Transverse colon (tissue), 4 donors: ENCODE measurements at regions not wholly inside any gene's neighbourhood (a gene's known extent, or its start where the extent isn't known, plus 50 kb on each side); places are given as distances from the start of the nearest gene placed in this dataset.

Source experiments
- DNase-seq: peaks from one replicate; pipeline ENCODE4 v3.0.0-alpha.2; 2019
- H3K27ac ChIP-seq, 4 donors: fragments of 200-600 bp; sonication (generic); 2 replicates each; pipeline ENCODE4 v1.5.1; 2016 to 2018; ENCODE audit warnings: inconsistent platforms in 4 of 4
- H3K27me3 ChIP-seq: fragments of 200-600 bp; sonication (generic); 2 replicates; pipeline ENCODE4 v1.5.1; 2017; ENCODE audit warnings: inconsistent platforms
- H3K36me3 ChIP-seq, 4 donors: fragments of 200-600 bp; sonication (generic); 2 replicates each; pipeline ENCODE4 v1.5.1; 2017 to 2019; ENCODE audit warnings: inconsistent platforms in 4 of 4
- H3K4me1 ChIP-seq, 4 donors: fragments of 200-600 bp; sonication (generic); 2 replicates each; pipeline ENCODE4 v1.5.1; 2017 to 2020; ENCODE audit warnings: inconsistent platforms in 4 of 4
- H3K4me3 ChIP-seq, 4 donors: fragments of 200-600 bp; sonication (generic); 1 replicate in 1 of 4; 2 replicates in 3 of 4; pipeline versions ENCODE4 v1.5.1 to v1.6.1; 2017 to 2019; ENCODE audit warnings: inconsistent platforms in 4 of 4
- H3K9me3 ChIP-seq, 2 donors: fragments of 200-600 bp; sonication (generic); 2 replicates each; pipeline ENCODE4 v1.5.1; 2017 to 2019; ENCODE audit warnings: inconsistent platforms in 2 of 2
- EP300 ChIP-seq: sonication (generic); formaldehyde crosslinking; IDR thresholded peaks from one replicate; pipeline ENCODE4 v1.6.1; 2017; ENCODE audit warnings: antibody characterized with exemption, low read depth
- POLR2A ChIP-seq: fragments of 450-650 bp; IDR thresholded peaks from one replicate; pipeline ENCODE4 v1.6.1; 2016; ENCODE audit warnings: antibody characterized with exemption, mild to moderate bottlenecking, moderate library complexity
- POLR2AphosphoS5 ChIP-seq, 3 donors: sonication (generic); formaldehyde crosslinking; IDR thresholded peaks; one replicate each; pipeline ENCODE4 v1.6.1; 2016; ENCODE audit warnings: antibody characterized with exemption in 3 of 3
- WGBS, 2 donors: methylation state at CpG; one replicate each; pipeline ENCODE4 v1.1.5; 2018; ENCODE audit warnings: low coverage in 1 of 2; 5-methylcytosine and 5-hydroxymethylcytosine counted together
- in situ Hi-C, 4 donors: fragments of 200-750 bp; cut with MboI; loops; one replicate each; pipeline versions ENCODE4 v1.15.0 to v1.15.1; 2017; ENCODE audit warnings: low sequenced_read_pairs in 3 of 4, low pct_ligation_motif_present in 1 of 4, low pct_unique_long_range_greater_than_20kb in 1 of 4
- intact Hi-C: fragments of 100-400 bp; cut with DNase I; formaldehyde crosslinking; loops from one replicate; pipeline ENCODE4 v1.15.1; 2023; ENCODE audit warnings: low total_unique reads
- TF ChIP-seq, protein P1 (sequence below), 5 experiments: fragments of 200-600 bp in 3 of 5; fragments of 450-650 bp in 2 of 5; sonication (generic) in 3 of 5; IDR thresholded peaks; 1 replicate in 2 of 5; 2 replicates in 3 of 5; pipeline ENCODE4 v1.5.1; 2016 to 2017; ENCODE audit warnings: antibody characterized with exemption in 5 of 5, inconsistent platforms in 3 of 5, mild to moderate bottlenecking in 2 of 5, moderate library complexity in 1 of 5

DNA sequence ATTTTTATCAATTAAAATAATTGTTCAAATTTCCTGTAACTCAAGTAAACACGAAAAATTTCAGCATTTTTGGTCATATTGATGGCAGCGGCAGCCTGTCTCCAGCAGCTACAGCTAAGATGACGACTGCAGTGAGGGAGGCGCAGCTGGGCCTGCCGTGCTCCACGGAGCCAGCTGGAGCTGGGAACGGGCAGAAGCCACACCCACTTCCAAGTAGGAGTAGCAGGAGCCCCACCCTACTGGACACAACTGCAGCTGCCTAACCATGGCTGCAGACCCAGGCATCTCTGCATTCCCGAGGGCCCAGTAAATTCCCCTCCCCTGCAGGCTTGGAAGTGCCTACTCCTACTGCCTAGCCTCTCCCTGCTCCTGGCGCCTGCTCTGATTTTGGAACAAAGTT is 2031.7 kb downstream of the EFNA5 start:
- TF ChIP-seq EP300 (no peak), POLR2AphosphoS5 (IDR thresholded peaks at IDR 0.05) (no peak), POLR2A (no peak)
- TF ChIP-seq, protein P1, sequence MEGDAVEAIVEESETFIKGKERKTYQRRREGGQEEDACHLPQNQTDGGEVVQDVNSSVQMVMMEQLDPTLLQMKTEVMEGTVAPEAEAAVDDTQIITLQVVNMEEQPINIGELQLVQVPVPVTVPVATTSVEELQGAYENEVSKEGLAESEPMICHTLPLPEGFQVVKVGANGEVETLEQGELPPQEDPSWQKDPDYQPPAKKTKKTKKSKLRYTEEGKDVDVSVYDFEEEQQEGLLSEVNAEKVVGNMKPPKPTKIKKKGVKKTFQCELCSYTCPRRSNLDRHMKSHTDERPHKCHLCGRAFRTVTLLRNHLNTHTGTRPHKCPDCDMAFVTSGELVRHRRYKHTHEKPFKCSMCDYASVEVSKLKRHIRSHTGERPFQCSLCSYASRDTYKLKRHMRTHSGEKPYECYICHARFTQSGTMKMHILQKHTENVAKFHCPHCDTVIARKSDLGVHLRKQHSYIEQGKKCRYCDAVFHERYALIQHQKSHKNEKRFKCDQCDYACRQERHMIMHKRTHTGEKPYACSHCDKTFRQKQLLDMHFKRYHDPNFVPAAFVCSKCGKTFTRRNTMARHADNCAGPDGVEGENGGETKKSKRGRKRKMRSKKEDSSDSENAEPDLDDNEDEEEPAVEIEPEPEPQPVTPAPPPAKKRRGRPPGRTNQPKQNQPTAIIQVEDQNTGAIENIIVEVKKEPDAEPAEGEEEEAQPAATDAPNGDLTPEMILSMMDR (IDR thresholded peaks at IDR 0.05): no peak
- Histone ChIP-seq H3K4me1 (no peaks in the 10 kb centered on the region), H3K9me3 (no peaks in the 10 kb centered on the region), H3K27me3 (no peaks in the 10 kb centered on the region), H3K27ac (no peak overlapping the region), H3K4me3 (no peak overlapping the region), H3K36me3 (no peaks in the 10 kb centered on the region)
- in situ Hi-C loops: no loop called here
- WGBS, 2 donors: 72 to 89% methylated on average over 3 to 9 of the region's 9 CpGs
- no peak for DNase-seq
- intact Hi-C loops: no loop called here

DNA sequence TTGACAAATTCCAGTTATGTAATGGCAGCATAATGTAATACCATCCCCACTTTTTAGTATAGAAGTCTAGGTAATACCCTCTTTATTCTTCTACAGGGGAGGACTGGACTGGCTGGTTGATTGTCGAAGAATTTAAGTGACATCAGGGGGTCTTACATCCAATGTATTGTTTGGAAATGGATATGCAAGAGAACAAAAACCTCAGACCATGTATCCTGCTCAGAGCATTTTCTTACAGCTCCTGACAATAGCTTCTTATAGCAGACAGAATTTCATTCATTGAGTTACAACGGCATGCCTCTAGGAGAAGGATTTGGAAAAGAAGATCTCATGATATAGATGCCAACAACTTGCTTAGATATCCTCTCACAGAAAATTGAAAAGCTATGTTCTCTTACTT is 2032.3 kb downstream of the EFNA5 start:
- Histone ChIP-seq H3K9me3 (no peaks in the 10 kb centered on the region), H3K27me3 (no peaks in the 10 kb centered on the region), H3K36me3 (no peaks in the 10 kb centered on the region), H3K4me1 (no peaks in the 10 kb centered on the region), H3K4me3 (no peak overlapping the region), H3K27ac (no peak overlapping the region)
- WGBS, 2 donors: 72 to 89% methylated on average over 2 of the region's 2 CpGs
- no peak for DNase-seq
- in situ Hi-C loops (no loop called here), intact Hi-C loops (no loop called here)
- TF ChIP-seq POLR2A (no peak), POLR2AphosphoS5 (IDR thresholded peaks at IDR 0.05) (no peak), EP300 (no peak)
- TF ChIP-seq, protein P1 (IDR thresholded peaks at IDR 0.05): no peak

DNA sequence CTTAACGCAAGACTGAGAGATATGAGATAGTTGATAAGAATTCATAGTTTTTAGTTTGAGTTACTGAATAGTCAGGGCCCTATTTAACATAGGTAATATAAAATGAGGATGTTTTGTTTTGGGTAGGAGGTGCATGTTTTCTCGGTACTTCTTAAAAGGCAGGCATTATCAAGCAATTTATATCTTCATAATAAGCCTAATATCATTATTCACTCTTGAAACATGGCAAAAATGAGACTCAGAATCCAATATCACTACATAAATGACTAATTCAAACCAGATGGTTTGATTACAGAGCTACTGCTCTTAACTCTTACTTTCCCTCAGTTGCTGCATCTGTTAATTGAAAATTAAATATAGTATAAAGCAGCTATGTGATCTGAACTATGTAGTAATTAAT is 2038.7 kb downstream of the EFNA5 start:
- no peak overlapping the region for H3K4me3 ChIP-seq
- in situ Hi-C loops (no loop called here), intact Hi-C loops (no loop called here)
- H3K9me3 ChIP-seq: no peaks in the 10 kb centered on the region
- no peak overlapping the region for H3K27ac ChIP-seq
- DNase-seq: no peak
- no peaks in the 10 kb centered on the region for H3K36me3 ChIP-seq
- no peaks in the 10 kb centered on the region for H3K4me1 ChIP-seq
- WGBS, 2 donors: 82 to 83% methylated on average over 2 of the region's 2 CpGs
- H3K27me3 ChIP-seq: no peaks in the 10 kb centered on the region
- TF ChIP-seq EP300 (no peak), POLR2A (no peak), POLR2AphosphoS5 (IDR thresholded peaks at IDR 0.05) (no peak)
- TF ChIP-seq, protein P1 (IDR thresholded peaks at IDR 0.05): no peak

DNA sequence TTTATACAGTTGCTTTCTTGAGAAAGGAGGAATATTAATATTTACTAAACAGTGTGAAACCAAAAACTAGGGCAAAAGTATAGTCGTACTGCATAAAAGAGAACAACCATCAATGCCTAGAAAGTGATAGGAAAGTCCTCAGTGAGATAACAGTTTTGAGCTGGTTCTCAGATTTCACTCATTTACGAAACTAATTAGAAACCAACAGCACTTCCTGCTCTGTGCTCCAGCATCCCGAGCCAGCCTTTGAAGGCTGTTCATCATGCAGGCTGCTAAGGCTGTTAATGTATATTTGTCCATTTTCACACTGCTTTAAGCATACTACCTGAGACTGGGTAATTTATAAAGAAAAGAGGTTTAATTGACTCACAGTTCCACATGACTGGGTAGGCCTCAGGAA is 2039.9 kb downstream of the EFNA5 start:
- H3K4me1 ChIP-seq: no peaks in the 10 kb centered on the region
- no peak overlapping the region for H3K4me3 ChIP-seq
- TF ChIP-seq EP300: no peak
- no peak for TF ChIP-seq POLR2AphosphoS5 (IDR thresholded peaks at IDR 0.05)
- no peaks in the 10 kb centered on the region for H3K9me3 ChIP-seq
- no peak overlapping the region for H3K27ac ChIP-seq
- no peak for DNase-seq
- in situ Hi-C loops: no loop called here
- no peaks in the 10 kb centered on the region for H3K27me3 ChIP-seq
- intact Hi-C loops: no loop called here
- H3K36me3 ChIP-seq: no peaks in the 10 kb centered on the region
- WGBS, 2 donors: 69 to 76% methylated on average over 3 of the region's 3 CpGs

DNA sequence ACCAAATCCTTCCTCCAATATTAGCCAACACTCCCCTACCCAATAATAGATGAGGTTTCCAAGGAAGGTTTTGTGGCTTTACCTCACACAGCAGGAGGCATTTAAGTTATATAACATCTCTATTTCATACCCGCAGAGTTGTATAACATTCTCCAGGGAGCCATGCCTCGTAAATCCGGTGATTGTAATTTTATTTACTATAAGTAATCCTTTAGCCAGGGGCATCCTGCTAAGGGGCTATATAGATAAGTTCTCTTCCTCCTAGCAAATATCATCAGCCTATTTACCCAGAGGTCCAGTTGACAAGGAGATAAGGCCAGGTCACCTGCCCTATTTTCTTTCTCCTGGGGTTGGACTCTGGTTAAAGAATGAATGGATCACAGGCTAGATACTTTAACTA is 2051.0 kb downstream of the EFNA5 start:
- 65 to 66% methylated on average over 3 of the region's 3 CpGs for WGBS, 2 donors

More for the DNA sequence above, 2051.0 kb downstream of the EFNA5 start:
- in situ Hi-C loops (no loop called here), intact Hi-C loops (no loop called here)
- H3K4me1 ChIP-seq: no peaks in the 10 kb centered on the region
- no peak for DNase-seq
- TF ChIP-seq POLR2A: no peak
- TF ChIP-seq, protein P1 (IDR thresholded peaks at IDR 0.05): no peak
- no peak for TF ChIP-seq POLR2AphosphoS5 (IDR thresholded peaks at IDR 0.05)
- no peak for TF ChIP-seq EP300
- H3K4me3 ChIP-seq: no peak overlapping the region
- H3K27me3 ChIP-seq: no peaks in the 10 kb centered on the region
- H3K27ac ChIP-seq: no peak overlapping the region
- no peaks in the 10 kb centered on the region for H3K36me3 ChIP-seq
- H3K9me3 ChIP-seq: no peaks in the 10 kb centered on the region
